ENCODE measurements at regions not wholly inside any gene's neighbourhood (a gene's known extent, or its start where the extent isn't known, plus 50 kb on each side); places are given as distances from the start of the nearest gene placed in this dataset.
"Not testable (repeated sequence)": the region's sequence is repeated elsewhere in the genome, so short reads cannot be mapped to it uniquely, and the experiment has no call there.

DNA sequence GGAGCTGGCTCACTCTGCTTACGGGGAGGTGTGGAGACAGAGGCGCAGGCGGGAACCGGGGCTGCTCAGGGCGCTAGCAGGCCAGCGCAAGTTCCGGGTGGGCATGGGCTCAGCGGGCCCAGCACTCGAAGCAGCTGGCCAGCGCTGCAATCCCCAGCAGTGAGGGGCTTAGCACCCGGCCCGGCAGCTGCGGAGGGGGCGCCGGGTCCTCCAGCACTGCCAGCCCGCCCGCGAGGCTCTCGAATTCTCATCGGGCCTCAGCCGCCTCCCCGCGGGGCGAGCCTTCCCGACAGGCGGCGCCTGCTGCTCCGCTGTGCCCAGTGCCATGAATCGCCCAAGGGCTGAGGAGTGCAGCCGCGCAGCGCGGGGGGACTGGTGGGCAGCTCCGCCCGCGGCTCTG, 78.6 kb upstream of the MITF start:
- H3K4me3 ChIP-seq (ENCODE audit: low read depth, low read length), result no peak overlapping the region
- DNase-seq (ENCODE audit: low read depth) (no peak), FAIRE-seq (no peak)
- TF ChIP-seq, protein P1, sequence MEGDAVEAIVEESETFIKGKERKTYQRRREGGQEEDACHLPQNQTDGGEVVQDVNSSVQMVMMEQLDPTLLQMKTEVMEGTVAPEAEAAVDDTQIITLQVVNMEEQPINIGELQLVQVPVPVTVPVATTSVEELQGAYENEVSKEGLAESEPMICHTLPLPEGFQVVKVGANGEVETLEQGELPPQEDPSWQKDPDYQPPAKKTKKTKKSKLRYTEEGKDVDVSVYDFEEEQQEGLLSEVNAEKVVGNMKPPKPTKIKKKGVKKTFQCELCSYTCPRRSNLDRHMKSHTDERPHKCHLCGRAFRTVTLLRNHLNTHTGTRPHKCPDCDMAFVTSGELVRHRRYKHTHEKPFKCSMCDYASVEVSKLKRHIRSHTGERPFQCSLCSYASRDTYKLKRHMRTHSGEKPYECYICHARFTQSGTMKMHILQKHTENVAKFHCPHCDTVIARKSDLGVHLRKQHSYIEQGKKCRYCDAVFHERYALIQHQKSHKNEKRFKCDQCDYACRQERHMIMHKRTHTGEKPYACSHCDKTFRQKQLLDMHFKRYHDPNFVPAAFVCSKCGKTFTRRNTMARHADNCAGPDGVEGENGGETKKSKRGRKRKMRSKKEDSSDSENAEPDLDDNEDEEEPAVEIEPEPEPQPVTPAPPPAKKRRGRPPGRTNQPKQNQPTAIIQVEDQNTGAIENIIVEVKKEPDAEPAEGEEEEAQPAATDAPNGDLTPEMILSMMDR (IDR thresholded peaks at IDR 0.05; ENCODE audit: insufficient read depth, low read length, severe bottlenecking), result no peak
- no peaks in the 10 kb centered on the region for H3K36me3 ChIP-seq (ENCODE audit: control insufficient read depth, insufficient read depth, low read length)
- no peaks in the 10 kb centered on the region for H3K27me3 ChIP-seq (ENCODE audit: control insufficient read depth, insufficient read depth, low read length)

GRCh38 chr3:69659180-69659910, 79.9 kb upstream of the MITF start:
- H3K36me3 ChIP-seq (ENCODE audit: control insufficient read depth, insufficient read depth, low read length), result no peaks in the 10 kb centered on the region
- DNase-seq (ENCODE audit: low read depth) (no peak), FAIRE-seq (no peak)
- TF ChIP-seq, protein P1 (IDR thresholded peaks at IDR 0.05; ENCODE audit: insufficient read depth, low read length, severe bottlenecking), result no peak
- no peaks in the 10 kb centered on the region for H3K27me3 ChIP-seq (ENCODE audit: control insufficient read depth, insufficient read depth, low read length)
- no peak overlapping the region for H3K4me3 ChIP-seq (ENCODE audit: low read depth, low read length)

GRCh38 chr3:69658514-69659140, 80.6 kb upstream of the MITF start:
- TF ChIP-seq, protein P1 (IDR thresholded peaks at IDR 0.05; ENCODE audit: insufficient read depth, low read length, severe bottlenecking), result no peak
- no peak for FAIRE-seq
- no peak overlapping the region for H3K4me3 ChIP-seq (ENCODE audit: low read depth, low read length)
- no peak for DNase-seq (ENCODE audit: low read depth)
- no peaks in the 10 kb centered on the region for H3K27me3 ChIP-seq (ENCODE audit: control insufficient read depth, insufficient read depth, low read length)
- H3K36me3 ChIP-seq (ENCODE audit: control insufficient read depth, insufficient read depth, low read length), result no peaks in the 10 kb centered on the region

GRCh38 chr3:69657030-69657429, 82.2 kb upstream of the MITF start:
- H3K36me3 ChIP-seq (ENCODE audit: control insufficient read depth, insufficient read depth, low read length); H3K27me3 ChIP-seq (ENCODE audit: control insufficient read depth, insufficient read depth, low read length); H3K4me3 ChIP-seq (ENCODE audit: low read depth, low read length); FAIRE-seq: not testable (repeated sequence)
- DNase-seq (ENCODE audit: low read depth), result peak; percentile 7

DNA sequence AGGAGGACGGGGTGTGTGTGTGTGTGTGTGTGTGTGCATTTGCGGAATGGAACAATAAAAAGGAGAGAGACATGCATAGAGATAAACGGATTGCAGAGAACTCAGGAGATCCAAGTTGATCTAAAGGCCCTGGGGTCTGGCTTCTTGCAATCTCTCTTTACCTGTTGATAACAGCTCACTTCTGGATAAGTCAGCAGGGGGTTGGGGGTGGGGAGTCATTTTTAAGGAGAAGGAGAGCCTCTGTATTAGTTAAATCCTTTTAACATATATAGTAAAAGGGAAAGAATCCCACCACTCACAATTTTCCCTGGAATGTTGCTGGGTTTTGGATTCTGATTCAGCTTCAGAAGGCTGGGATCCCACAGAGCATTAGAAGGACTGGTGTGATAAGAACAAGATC, 87.5 kb upstream of the MITF start:
- DNase-seq (ENCODE audit: low read depth), result no peak
- TF ChIP-seq, protein P1 (IDR thresholded peaks at IDR 0.05; ENCODE audit: insufficient read depth, low read length, severe bottlenecking), result no peak
- Histone ChIP-seq H3K27me3 (ENCODE audit: control insufficient read depth, insufficient read depth, low read length) (no peaks in the 10 kb centered on the region), H3K4me3 (ENCODE audit: low read depth, low read length) (no peak overlapping the region), H3K36me3 (ENCODE audit: control insufficient read depth, insufficient read depth, low read length) (no peaks in the 10 kb centered on the region)
- no peak for FAIRE-seq

GRCh38 chr3:69650066-69650419, 89.2 kb upstream of the MITF start:
- FAIRE-seq, result no peak
- DNase-seq (ENCODE audit: low read depth), result peak; percentile 31
- H3K4me3 ChIP-seq (ENCODE audit: low read depth, low read length), result no peak overlapping the region

More at GRCh38 chr3:69650066-69650419, 89.2 kb upstream of the MITF start:
- no peaks in the 10 kb centered on the region for H3K27me3 ChIP-seq (ENCODE audit: control insufficient read depth, insufficient read depth, low read length)
- TF ChIP-seq, protein P1 (IDR thresholded peaks at IDR 0.05; ENCODE audit: insufficient read depth, low read length, severe bottlenecking), result no peak
- H3K36me3 ChIP-seq (ENCODE audit: control insufficient read depth, insufficient read depth, low read length), result no peaks in the 10 kb centered on the region

Data from bronchial epithelial cell (primary cell).